ENCODE measurements at regions not wholly inside any gene's neighbourhood (a gene's known extent, or its start where the extent isn't known, plus 50 kb on each side); places are given as distances from the start of the nearest gene placed in this dataset.

DNA sequence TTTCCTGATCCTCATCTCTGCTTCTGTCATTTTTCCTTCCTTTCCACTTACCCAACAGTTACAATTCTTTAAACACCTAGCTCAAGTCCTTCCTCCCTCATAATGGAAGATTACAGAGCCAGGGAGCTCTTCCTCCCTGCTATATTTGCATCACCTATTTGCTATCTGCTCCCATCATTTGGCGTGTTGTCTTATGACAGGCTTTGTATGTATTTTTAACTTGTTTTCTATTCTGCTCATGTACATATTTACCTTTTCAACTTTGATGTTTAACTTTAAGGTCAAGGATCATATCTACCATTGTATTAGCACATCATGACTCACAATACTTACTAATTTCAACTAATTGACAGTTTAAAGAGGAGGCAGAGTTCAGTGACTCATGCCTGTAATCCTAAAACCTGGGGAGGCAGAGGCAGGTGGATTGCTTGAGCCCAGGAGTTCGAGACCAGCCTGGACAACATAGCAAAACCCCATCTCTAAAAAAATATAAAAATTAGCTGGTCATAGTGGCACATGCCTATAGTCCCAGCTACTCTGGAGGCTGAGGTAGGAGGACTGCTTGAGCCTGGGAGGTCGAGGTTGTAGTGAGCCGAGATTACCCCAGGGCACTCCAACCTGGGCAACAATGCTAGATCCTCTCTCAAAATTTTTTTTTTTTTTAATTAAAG is 92.5 kb upstream of the FOXN2 start:
- Histone ChIP-seq H3K27ac (ENCODE audit: low read length) (0 out of 2 replicates have a peak overlapping the region, but pooled peaks have one; percentile 10), H3K4me1 (ENCODE audit: insufficient read depth, low read length) (peaks cover 5% of the 10 kb centered on the region; the same call in 1 of the 2 replicates), H3K4me2 (ENCODE audit: low read length) (no peak overlapping the region), H2AFZ (ENCODE audit: low read length) (no peak overlapping the region), H3K9ac (ENCODE audit: low read length) (no peak overlapping the region), H3K4me3 (ENCODE audit: low read length) (no peak overlapping the region), H3K79me2 (ENCODE audit: low read length) (no peaks in the 10 kb centered on the region), H3K27me3 (ENCODE audit: low read length) (no peaks in the 10 kb centered on the region), H3K9me3 (ENCODE audit: low read length) (no peaks in the 10 kb centered on the region), H4K20me1 (ENCODE audit: low read length) (no peaks in the 10 kb centered on the region), H3K36me3 (ENCODE audit: low read depth, low read length) (no peaks in the 10 kb centered on the region), H3F3A (ENCODE audit: low read length, unreplicated experiment) (no peaks in the 10 kb centered on the region), H3K9me2 (replicated peaks; ENCODE audit: low read length) (no peaks in the 10 kb centered on the region)
- CTCF ChIA-PET: no interaction called here
- peak; percentile 87 for DNase-seq
- POLR2A ChIA-PET (ENCODE audit: unreplicated experiment): no interaction called here
- intact Hi-C loops (cut with micrococcal nuclease): loop anchor here (1.0 to 2.0 kb wide), 2 partner anchors 108 to 199 kb away; no protein-coding TSS in a partner anchor
- ATAC-seq: peak; percentile 90
- TF ChIP-seq, protein P1, sequence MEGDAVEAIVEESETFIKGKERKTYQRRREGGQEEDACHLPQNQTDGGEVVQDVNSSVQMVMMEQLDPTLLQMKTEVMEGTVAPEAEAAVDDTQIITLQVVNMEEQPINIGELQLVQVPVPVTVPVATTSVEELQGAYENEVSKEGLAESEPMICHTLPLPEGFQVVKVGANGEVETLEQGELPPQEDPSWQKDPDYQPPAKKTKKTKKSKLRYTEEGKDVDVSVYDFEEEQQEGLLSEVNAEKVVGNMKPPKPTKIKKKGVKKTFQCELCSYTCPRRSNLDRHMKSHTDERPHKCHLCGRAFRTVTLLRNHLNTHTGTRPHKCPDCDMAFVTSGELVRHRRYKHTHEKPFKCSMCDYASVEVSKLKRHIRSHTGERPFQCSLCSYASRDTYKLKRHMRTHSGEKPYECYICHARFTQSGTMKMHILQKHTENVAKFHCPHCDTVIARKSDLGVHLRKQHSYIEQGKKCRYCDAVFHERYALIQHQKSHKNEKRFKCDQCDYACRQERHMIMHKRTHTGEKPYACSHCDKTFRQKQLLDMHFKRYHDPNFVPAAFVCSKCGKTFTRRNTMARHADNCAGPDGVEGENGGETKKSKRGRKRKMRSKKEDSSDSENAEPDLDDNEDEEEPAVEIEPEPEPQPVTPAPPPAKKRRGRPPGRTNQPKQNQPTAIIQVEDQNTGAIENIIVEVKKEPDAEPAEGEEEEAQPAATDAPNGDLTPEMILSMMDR (conservative IDR thresholded peaks at IDR 0.05; ENCODE audit: low read depth, low read length): no peak
- TF ChIP-seq EZH2 (IDR thresholded peaks at IDR 0.05; ENCODE audit: low read length, unreplicated experiment): no peak
- no peak for TF ChIP-seq EZH2phosphoT487 (IDR thresholded peaks at IDR 0.05; ENCODE audit: borderline replicate concordance, low read length)
- BruUV-seq (replicated peaks): no TSS peak

DNA sequence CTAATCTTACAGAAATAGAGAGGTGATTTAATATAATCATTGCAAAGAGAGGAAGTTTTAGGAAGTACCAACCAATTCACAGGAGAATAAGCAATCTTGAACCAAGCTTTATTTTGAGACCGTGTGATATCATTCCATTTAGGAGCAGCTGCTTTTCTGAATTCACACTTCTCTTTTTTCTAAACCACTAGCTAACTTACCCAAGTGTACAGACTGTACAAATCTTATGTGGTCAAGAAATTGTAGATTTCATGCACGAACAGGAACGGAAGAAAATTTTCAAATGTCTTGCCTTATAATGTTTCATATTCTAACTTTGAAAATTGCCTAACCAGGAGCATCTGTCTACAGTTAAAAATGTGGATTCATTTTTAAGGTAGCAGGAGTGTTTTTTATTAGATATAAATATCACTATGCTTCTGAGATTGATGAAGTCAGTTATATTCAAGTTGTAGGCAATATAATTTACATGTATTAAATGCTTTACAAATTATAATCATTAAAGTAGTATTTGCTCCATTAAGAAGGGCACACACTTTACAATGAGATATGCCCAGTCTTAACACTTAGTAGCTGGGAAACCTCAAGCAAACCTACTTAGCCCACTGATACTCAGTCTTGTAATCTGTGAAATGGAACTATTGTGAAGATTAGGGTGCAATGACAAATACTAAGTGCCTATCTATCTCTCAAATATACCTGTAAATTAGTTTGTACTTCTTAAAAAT is 86.7 kb upstream of the FOXN2 start:
- H3K36me3 ChIP-seq (ENCODE audit: low read depth, low read length): no peaks in the 10 kb centered on the region
- DNase-seq (no peak), ATAC-seq (no peak)
- H3K27me3 ChIP-seq (ENCODE audit: low read length): no peaks in the 10 kb centered on the region
- H4K20me1 ChIP-seq (ENCODE audit: low read length): no peaks in the 10 kb centered on the region
- H3K4me1 ChIP-seq (ENCODE audit: insufficient read depth, low read length): no peaks in the 10 kb centered on the region
- intact Hi-C loops (cut with micrococcal nuclease): no loop called here
- H3K9me2 ChIP-seq (replicated peaks; ENCODE audit: low read length): no peaks in the 10 kb centered on the region
- H3F3A ChIP-seq (ENCODE audit: low read length, unreplicated experiment): no peaks in the 10 kb centered on the region
- TF ChIP-seq EZH2 (IDR thresholded peaks at IDR 0.05; ENCODE audit: low read length, unreplicated experiment) (no peak), EZH2phosphoT487 (IDR thresholded peaks at IDR 0.05; ENCODE audit: borderline replicate concordance, low read length) (no peak)
- TF ChIP-seq, protein P1 (conservative IDR thresholded peaks at IDR 0.05; ENCODE audit: low read depth, low read length): no peak
- H3K79me2 ChIP-seq (ENCODE audit: low read length): no peaks in the 10 kb centered on the region
- H3K9me3 ChIP-seq (ENCODE audit: low read length): no peaks in the 10 kb centered on the region
- no peak overlapping the region for H3K4me2 ChIP-seq (ENCODE audit: low read length)
- POLR2A ChIA-PET (ENCODE audit: unreplicated experiment): interaction anchor here (0.6 kb wide), 1 partner anchor 36 kb away, joined by 3 read pairs; no protein-coding TSS in a partner anchor
- no peak overlapping the region for H3K9ac ChIP-seq (ENCODE audit: low read length)
- no peak overlapping the region for H2AFZ ChIP-seq (ENCODE audit: low read length)
- CTCF ChIA-PET: no interaction called here
- BruUV-seq (replicated peaks): no TSS peak
- no peak overlapping the region for H3K4me3 ChIP-seq (ENCODE audit: low read length)
- no peak overlapping the region for H3K27ac ChIP-seq (ENCODE audit: low read length)

DNA sequence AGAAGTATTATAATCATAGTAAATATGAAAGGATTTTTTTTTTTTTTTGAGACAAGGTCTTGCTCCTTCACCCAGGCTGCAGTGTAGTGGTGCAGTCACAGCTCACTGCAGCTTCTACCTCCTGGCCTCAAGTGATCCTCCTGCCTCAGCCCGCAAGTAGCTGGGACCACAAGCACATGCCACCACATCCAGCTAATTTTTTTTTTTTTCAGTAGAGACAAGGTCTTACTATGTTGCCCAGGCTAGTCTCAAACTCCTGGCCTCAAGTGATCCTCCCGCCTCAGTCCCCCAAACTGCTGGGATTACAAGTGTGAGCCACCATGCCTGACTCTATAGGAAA is 86.2 kb upstream of the FOXN2 start:
- no peak overlapping the region for H3K27ac ChIP-seq (ENCODE audit: low read length)
- no peaks in the 10 kb centered on the region for H3K9me3 ChIP-seq (ENCODE audit: low read length)
- H3K79me2 ChIP-seq (ENCODE audit: low read length): no peaks in the 10 kb centered on the region
- ATAC-seq: no peak
- H3K36me3 ChIP-seq (ENCODE audit: low read depth, low read length): no peaks in the 10 kb centered on the region
- H3F3A ChIP-seq (ENCODE audit: low read length, unreplicated experiment): no peaks in the 10 kb centered on the region
- no peaks in the 10 kb centered on the region for H3K27me3 ChIP-seq (ENCODE audit: low read length)
- no peaks in the 10 kb centered on the region for H4K20me1 ChIP-seq (ENCODE audit: low read length)
- H2AFZ ChIP-seq (ENCODE audit: low read length): no peak overlapping the region
- TF ChIP-seq, protein P1 (conservative IDR thresholded peaks at IDR 0.05; ENCODE audit: low read depth, low read length): no peak
- TF ChIP-seq EZH2phosphoT487 (IDR thresholded peaks at IDR 0.05; ENCODE audit: borderline replicate concordance, low read length) (no peak), EZH2 (IDR thresholded peaks at IDR 0.05; ENCODE audit: low read length, unreplicated experiment) (no peak)
- ChIA-PET CTCF (no interaction called here), POLR2A (ENCODE audit: unreplicated experiment) (interaction anchor here (0.6 kb wide), 1 partner anchor 37 kb away, joined by 3 read pairs; no protein-coding TSS in a partner anchor)
- H3K4me2 ChIP-seq (ENCODE audit: low read length): no peak overlapping the region
- no peak overlapping the region for H3K9ac ChIP-seq (ENCODE audit: low read length)
- no peak overlapping the region for H3K4me3 ChIP-seq (ENCODE audit: low read length)
- no TSS peak for BruUV-seq (replicated peaks)
- intact Hi-C loops (cut with micrococcal nuclease): no loop called here
- no peaks in the 10 kb centered on the region for H3K4me1 ChIP-seq (ENCODE audit: insufficient read depth, low read length)
- H3K9me2 ChIP-seq (replicated peaks; ENCODE audit: low read length): no peaks in the 10 kb centered on the region
- no peak for DNase-seq

Measured in PC-3 (cell line).